Esophagus squamous epithelium (tissue), 5 donors: ENCODE measurements at regions not wholly inside any gene's neighbourhood (a gene's known extent, or its start where the extent isn't known, plus 50 kb on each side); places are given as distances from the start of the nearest gene placed in this dataset.

ENCODE experiments used
- DNase-seq: peaks from one replicate; lab custom pipeline; 2025; lab: John Stamatoyannopoulos, UW
- H3K27ac ChIP-seq, 4 donors: fragments of 200-600 bp; sonication (generic); one replicate each; pipeline ENCODE4 v1.5.1; 2016 to 2019; ENCODE audit warnings: mild to moderate bottlenecking in 1 of 4
- H3K27me3 ChIP-seq, 4 donors: fragments of 200-600 bp; sonication (generic); 1 replicate in 3 of 4; 2 replicates in 1 of 4; pipeline versions ENCODE4 v1.5.1 to v1.6.0; 2017 to 2021; ENCODE audit warnings: antibody characterized with exemption in 1 of 4
- H3K36me3 ChIP-seq, 3 donors: fragments of 200-600 bp; sonication (generic); one replicate each; pipeline ENCODE4 v1.5.1; 2016 to 2019
- H3K4me1 ChIP-seq, 3 donors: fragments of 200-600 bp; sonication (generic); one replicate each; pipeline ENCODE4 v1.5.1; 2017 to 2019
- H3K4me3 ChIP-seq, 4 donors: fragments of 200-600 bp; sonication (generic); 1 replicate in 3 of 4; 2 replicates in 1 of 4; pipeline ENCODE4 v1.5.1; 2016 to 2019; ENCODE audit warnings: mild to moderate bottlenecking in 2 of 4, moderate library complexity in 1 of 4
- H3K9me3 ChIP-seq, 3 donors: fragments of 200-600 bp; sonication (generic); one replicate each; pipeline ENCODE4 v1.5.1; 2016 to 2019
- POLR2A ChIP-seq, 4 donors: fragments of 450-650 bp; IDR thresholded peaks; one replicate each; pipeline ENCODE4 v1.6.1; 2017; ENCODE audit warnings: antibody characterized with exemption in 4 of 4, mild to moderate bottlenecking in 4 of 4, moderate library complexity in 3 of 4
- WGBS, 2 donors: methylation state at CpG; one replicate each; pipeline ENCODE4 v1.1.5; 2018; 5-methylcytosine and 5-hydroxymethylcytosine counted together
- intact Hi-C: fragments of 100-400 bp; cut with DNase I; formaldehyde crosslinking; loops from one replicate; pipeline ENCODE4 v1.15.0; 2022
- TF ChIP-seq, protein P1 (sequence below), 6 experiments: fragments of 450-650 bp in 4 of 6; fragments of 200-600 bp in 2 of 6; sonication (generic) in 2 of 6; IDR thresholded peaks; one replicate each; pipeline ENCODE4 v1.5.1; 2016 to 2019; ENCODE audit warnings: antibody characterized with exemption in 6 of 6, mild to moderate bottlenecking in 4 of 6, moderate library complexity in 4 of 6
- donor health status: DM: yes; HTN: yes; CAD: no.

GRCh38 chr2:144749188-144749587, 229.3 kb upstream of the ZEB2 start:
- 50 to 58% methylated on average over 1 of the region's 1 CpG for WGBS, 2 donors

GRCh38 chr2:144748443-144748842, 228.5 kb upstream of the ZEB2 start:
- intact Hi-C loops, result no loop called here
- Histone ChIP-seq H3K36me3 (no peaks in the 10 kb centered on the region), H3K4me1 (no peaks in the 10 kb centered on the region), H3K27ac (no peak overlapping the region), H3K4me3 (no peak overlapping the region), H3K27me3 (no peaks in the 10 kb centered on the region), H3K9me3 (peaks cover 0 to 29% (median 11%) of the 10 kb centered on the region in 3 donors)
- no peak for DNase-seq
- 69 to 77% methylated on average over 5 of the region's 5 CpGs for WGBS, 2 donors
- TF ChIP-seq, protein P1, sequence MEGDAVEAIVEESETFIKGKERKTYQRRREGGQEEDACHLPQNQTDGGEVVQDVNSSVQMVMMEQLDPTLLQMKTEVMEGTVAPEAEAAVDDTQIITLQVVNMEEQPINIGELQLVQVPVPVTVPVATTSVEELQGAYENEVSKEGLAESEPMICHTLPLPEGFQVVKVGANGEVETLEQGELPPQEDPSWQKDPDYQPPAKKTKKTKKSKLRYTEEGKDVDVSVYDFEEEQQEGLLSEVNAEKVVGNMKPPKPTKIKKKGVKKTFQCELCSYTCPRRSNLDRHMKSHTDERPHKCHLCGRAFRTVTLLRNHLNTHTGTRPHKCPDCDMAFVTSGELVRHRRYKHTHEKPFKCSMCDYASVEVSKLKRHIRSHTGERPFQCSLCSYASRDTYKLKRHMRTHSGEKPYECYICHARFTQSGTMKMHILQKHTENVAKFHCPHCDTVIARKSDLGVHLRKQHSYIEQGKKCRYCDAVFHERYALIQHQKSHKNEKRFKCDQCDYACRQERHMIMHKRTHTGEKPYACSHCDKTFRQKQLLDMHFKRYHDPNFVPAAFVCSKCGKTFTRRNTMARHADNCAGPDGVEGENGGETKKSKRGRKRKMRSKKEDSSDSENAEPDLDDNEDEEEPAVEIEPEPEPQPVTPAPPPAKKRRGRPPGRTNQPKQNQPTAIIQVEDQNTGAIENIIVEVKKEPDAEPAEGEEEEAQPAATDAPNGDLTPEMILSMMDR (IDR thresholded peaks at IDR 0.05), result no peak
- TF ChIP-seq POLR2A (IDR thresholded peaks at IDR 0.05), result no peak

More at GRCh38 chr2:144749188-144749587, 229.3 kb upstream of the ZEB2 start:
- no peak for DNase-seq
- Histone ChIP-seq H3K27ac (no peak overlapping the region), H3K36me3 (no peaks in the 10 kb centered on the region), H3K9me3 (peaks cover 0 to 29% (median 11%) of the 10 kb centered on the region in 3 donors), H3K27me3 (no peaks in the 10 kb centered on the region), H3K4me1 (no peaks in the 10 kb centered on the region), H3K4me3 (no peak overlapping the region)
- intact Hi-C loops, result no loop called here
- TF ChIP-seq POLR2A (IDR thresholded peaks at IDR 0.05), result no peak
- TF ChIP-seq, protein P1 (IDR thresholded peaks at IDR 0.05), result no peak

- Histone ChIP-seq H3K36me3 (no peaks in the 10 kb centered on the region), H3K27ac (no peak overlapping the region), H3K27me3 (no peaks in the 10 kb centered on the region), H3K4me1 (no peaks in the 10 kb centered on the region), H3K9me3 (peaks cover 0 to 29% (median 11%) of the 10 kb centered on the region in 3 donors), H3K4me3 (no peak overlapping the region)
- TF ChIP-seq, protein P1 (IDR thresholded peaks at IDR 0.05), result no peak
- no peak for TF ChIP-seq POLR2A (IDR thresholded peaks at IDR 0.05)
- intact Hi-C loops, result no loop called here
- 81 to 86% methylated on average over 12 to 14 of the region's 14 CpGs for WGBS, 2 donors
- DNase-seq, result no peak
These were observed 227.7 kb upstream of the ZEB2 start for GRCh38 chr2:144747571-144747970.

- Histone ChIP-seq H3K4me1 (no peaks in the 10 kb centered on the region), H3K9me3 (peaks cover 0 to 29% (median 11%) of the 10 kb centered on the region in 3 donors), H3K4me3 (no peak overlapping the region), H3K27me3 (no peaks in the 10 kb centered on the region), H3K27ac (no peak overlapping the region), H3K36me3 (no peaks in the 10 kb centered on the region)
- no peak for DNase-seq
- WGBS, 2 donors, result 70 to 79% methylated on average over 2 to 3 of the region's 6 CpGs
- intact Hi-C loops, result no loop called here
- TF ChIP-seq POLR2A (IDR thresholded peaks at IDR 0.05), result no peak
- TF ChIP-seq, protein P1 (IDR thresholded peaks at IDR 0.05), result no peak
These were observed 225.5 kb upstream of the ZEB2 start for GRCh38 chr2:144745424-144745823.

DNA sequence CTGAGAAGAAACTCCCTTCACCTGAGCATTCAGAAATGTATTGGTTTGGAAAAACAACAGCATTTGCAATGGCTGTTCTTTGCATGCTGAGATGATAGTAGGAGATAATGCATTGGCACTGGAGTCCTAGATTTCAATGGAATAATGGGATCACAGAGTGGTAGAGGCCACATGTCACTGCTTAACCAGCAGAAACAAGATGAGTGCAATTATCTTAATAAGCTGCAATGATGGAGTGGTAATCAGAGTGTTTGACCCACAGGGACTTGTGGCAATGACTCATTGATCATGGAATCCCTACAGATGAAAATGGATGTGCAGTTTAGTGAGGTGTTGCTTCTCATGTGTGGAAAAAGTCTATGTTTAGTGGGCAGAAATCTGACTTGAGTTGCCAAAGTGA, 218.8 kb upstream of the ZEB2 start:
- H3K27ac ChIP-seq, result no peak overlapping the region
- no peaks in the 10 kb centered on the region for H3K27me3 ChIP-seq
- H3K4me3 ChIP-seq, result no peak overlapping the region
- no peaks in the 10 kb centered on the region for H3K9me3 ChIP-seq
- intact Hi-C loops, result no loop called here
- no peak for TF ChIP-seq POLR2A (IDR thresholded peaks at IDR 0.05)
- TF ChIP-seq, protein P1 (IDR thresholded peaks at IDR 0.05), result no peak
- H3K36me3 ChIP-seq, result no peaks in the 10 kb centered on the region
- DNase-seq, result no peak
- H3K4me1 ChIP-seq, result no peaks in the 10 kb centered on the region
